ENCODE measurements at regions not wholly inside any gene's neighbourhood (a gene's known extent, or its start where the extent isn't known, plus 50 kb on each side); places are given as distances from the start of the nearest gene placed in this dataset.

GRCh38 chr2:66813525-66813924, 378.6 kb downstream of the MEIS1 start:
- no peaks in the 10 kb centered on the region for H3K36me3 ChIP-seq (ENCODE audit: control insufficient read depth in 2 of 2, extremely low read depth in 1 of 2, insufficient read depth in 2 of 2, low read length in 2 of 2)
- no peaks in the 10 kb centered on the region for H4K20me1 ChIP-seq (replicated peaks; ENCODE audit: control insufficient read depth, extremely low read depth, insufficient read depth, low read length)
- POLR2A ChIA-PET = no interaction called here
- no peak for FAIRE-seq
- CTCF ChIA-PET = no interaction called here
- no peaks in the 10 kb centered on the region for H3K27me3 ChIP-seq (ENCODE audit: control insufficient read depth in 2 of 2, insufficient read depth in 2 of 2, low read length in 2 of 2)
- no peak overlapping the region for H2AFZ ChIP-seq (ENCODE audit: low read depth, low read length)
- no peaks in the 10 kb centered on the region for H3K9me3 ChIP-seq (replicated peaks; ENCODE audit: control insufficient read depth, insufficient read depth, low read length)
- H3K79me2 ChIP-seq (ENCODE audit: control insufficient read depth, insufficient read depth, low read length) = no peaks in the 10 kb centered on the region
- dilution Hi-C loops (cut with MboI; ENCODE audit: extremely low pct_ligation_motif_present, low sequenced_read_pairs) (no loop called here), intact Hi-C loops (cut with micrococcal nuclease) (no loop called here)
- no peak for TF ChIP-seq CTCF (IDR thresholded peaks at IDR 0.05; ENCODE audit: extremely low read depth in 1 of 2, insufficient read depth in 1 of 2, low read depth in 1 of 2, low read length in 2 of 2)
- no peak for TF ChIP-seq POLR2A (IDR thresholded peaks at IDR 0.05; ENCODE audit: low read depth, low read length)
- no peak for TF ChIP-seq EZH2 (IDR thresholded peaks at IDR 0.05; ENCODE audit: borderline replicate concordance, low read depth, low read length, severe bottlenecking)
- no peak for TF ChIP-seq POLR2AphosphoS5 (IDR thresholded peaks at IDR 0.05; ENCODE audit: insufficient read depth, low read depth, low read length)
- no peak for TF ChIP-seq GATA2 (IDR thresholded peaks at IDR 0.05; ENCODE audit: insufficient read depth, insufficient read length, low read depth, low read length)
- no peak for TF ChIP-seq MYC (IDR thresholded peaks at IDR 0.05; ENCODE audit: low read depth, low read length)
- TF ChIP-seq MAX (IDR thresholded peaks at IDR 0.05; ENCODE audit: insufficient read depth, insufficient read length) = no peak
- TF ChIP-seq FOS (IDR thresholded peaks at IDR 0.05; ENCODE audit: borderline replicate concordance, insufficient read depth, low read length) = no peak
- no peak for TF ChIP-seq JUN (IDR thresholded peaks at IDR 0.05; ENCODE audit: borderline replicate concordance, insufficient read depth, insufficient read length, low read depth)
- BruUV-seq (replicated peaks) = no TSS peak
- H3K9me1 ChIP-seq (replicated peaks; ENCODE audit: control insufficient read depth, extremely low read depth, insufficient read depth, low read length) = no peaks in the 10 kb centered on the region
- DNase-seq (ENCODE audit: low read depth, low spot score) = no peak
- H3K9ac ChIP-seq (replicated peaks; ENCODE audit: extremely low read depth, insufficient read depth, low read length) = no peak overlapping the region
- H3K4me1 ChIP-seq (ENCODE audit: control insufficient read depth, extremely low read depth, insufficient read depth, low read length) = no peaks in the 10 kb centered on the region
- no peak overlapping the region for H3K4me3 ChIP-seq (replicated peaks in 1 of 3; ENCODE audit: insufficient read depth in 1 of 3, low read depth in 1 of 3, low read length in 3 of 3)
- no peak overlapping the region for H3K4me2 ChIP-seq (ENCODE audit: insufficient read depth, low read length)
- H3K27ac ChIP-seq (ENCODE audit: insufficient read depth, low read depth, low read length) = no peak overlapping the region

All from endothelial cell of umbilical vein (primary cell).